ENCODE measurements at regions not wholly inside any gene's neighbourhood (a gene's known extent, or its start where the extent isn't known, plus 50 kb on each side); places are given as distances from the start of the nearest gene placed in this dataset.

DNA sequence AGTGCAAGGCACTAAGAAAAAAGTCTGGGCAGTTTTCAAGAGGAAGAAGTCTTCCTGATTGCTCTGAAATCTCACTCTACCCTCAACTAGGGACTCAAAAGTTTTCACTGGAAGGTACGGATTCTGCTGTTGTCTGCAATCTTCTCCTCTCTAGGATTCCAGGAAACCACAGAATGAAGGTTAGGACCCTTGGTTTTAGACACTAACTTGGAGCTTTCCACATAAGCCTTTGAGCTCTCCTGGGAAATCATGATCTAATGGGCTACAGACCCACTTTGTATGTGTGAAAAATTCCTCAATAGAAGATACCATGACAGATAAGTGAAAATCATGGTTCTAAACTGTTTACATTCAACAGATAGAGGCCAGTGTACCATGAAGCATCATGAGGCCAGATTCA, 265.1 kb downstream of the PSAT1 start:
- TF ChIP-seq, protein P1, sequence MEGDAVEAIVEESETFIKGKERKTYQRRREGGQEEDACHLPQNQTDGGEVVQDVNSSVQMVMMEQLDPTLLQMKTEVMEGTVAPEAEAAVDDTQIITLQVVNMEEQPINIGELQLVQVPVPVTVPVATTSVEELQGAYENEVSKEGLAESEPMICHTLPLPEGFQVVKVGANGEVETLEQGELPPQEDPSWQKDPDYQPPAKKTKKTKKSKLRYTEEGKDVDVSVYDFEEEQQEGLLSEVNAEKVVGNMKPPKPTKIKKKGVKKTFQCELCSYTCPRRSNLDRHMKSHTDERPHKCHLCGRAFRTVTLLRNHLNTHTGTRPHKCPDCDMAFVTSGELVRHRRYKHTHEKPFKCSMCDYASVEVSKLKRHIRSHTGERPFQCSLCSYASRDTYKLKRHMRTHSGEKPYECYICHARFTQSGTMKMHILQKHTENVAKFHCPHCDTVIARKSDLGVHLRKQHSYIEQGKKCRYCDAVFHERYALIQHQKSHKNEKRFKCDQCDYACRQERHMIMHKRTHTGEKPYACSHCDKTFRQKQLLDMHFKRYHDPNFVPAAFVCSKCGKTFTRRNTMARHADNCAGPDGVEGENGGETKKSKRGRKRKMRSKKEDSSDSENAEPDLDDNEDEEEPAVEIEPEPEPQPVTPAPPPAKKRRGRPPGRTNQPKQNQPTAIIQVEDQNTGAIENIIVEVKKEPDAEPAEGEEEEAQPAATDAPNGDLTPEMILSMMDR (IDR thresholded peaks at IDR 0.05) = no peak
- TF ChIP-seq EZH2phosphoT487 (IDR thresholded peaks at IDR 0.05) = no peak
- TF ChIP-seq EZH2 (IDR thresholded peaks at IDR 0.05) = no peak
